ENCODE measurements at regions not wholly inside any gene's neighbourhood (a gene's known extent, or its start where the extent isn't known, plus 50 kb on each side); places are given as distances from the start of the nearest gene placed in this dataset.

DNA sequence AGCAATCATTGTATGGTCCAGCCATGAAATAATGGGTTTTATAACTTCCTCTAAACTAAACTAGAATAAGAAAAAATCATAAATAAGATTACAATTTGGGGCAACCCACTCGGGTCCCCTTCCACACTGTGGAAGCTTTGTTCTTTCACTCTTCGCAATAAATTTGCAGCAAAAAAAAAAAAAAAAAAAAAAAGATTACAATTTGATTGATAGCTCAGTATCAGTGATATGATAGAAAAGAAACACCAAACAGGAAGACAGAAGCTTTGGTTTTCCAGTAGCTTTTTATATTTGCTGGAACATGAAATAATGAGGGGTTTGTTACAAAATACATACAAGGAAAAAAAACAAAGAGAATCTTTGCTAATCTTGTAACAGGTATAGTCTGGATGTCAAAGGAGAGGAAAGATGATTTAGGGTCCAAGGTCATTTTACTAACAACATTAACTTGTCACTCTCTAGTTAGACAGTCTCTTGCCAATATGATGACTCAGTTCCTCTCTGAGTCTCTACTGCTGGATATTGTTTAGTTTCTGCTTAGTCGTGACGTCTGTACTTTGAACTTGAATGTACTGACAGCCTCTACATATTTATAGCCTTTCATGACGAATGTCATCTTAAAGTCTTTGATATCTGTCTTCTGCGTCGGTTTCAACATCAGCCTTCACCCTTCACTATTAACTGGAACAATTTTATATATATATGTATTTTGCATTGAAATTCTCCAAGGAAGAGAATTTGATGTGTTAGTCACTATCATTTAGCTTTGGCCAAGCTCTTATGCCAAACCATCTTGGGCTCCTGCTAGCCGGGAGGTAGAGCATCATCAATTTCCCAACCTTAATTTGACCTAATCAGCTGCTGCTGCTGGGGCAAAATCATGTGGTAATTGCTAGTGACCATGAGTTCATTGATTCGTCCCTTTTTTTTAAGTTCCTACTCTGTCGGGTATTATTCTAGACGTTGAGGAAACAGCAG is 213.1 kb upstream of the STXBP5 start:
- TF ChIP-seq, protein P1, sequence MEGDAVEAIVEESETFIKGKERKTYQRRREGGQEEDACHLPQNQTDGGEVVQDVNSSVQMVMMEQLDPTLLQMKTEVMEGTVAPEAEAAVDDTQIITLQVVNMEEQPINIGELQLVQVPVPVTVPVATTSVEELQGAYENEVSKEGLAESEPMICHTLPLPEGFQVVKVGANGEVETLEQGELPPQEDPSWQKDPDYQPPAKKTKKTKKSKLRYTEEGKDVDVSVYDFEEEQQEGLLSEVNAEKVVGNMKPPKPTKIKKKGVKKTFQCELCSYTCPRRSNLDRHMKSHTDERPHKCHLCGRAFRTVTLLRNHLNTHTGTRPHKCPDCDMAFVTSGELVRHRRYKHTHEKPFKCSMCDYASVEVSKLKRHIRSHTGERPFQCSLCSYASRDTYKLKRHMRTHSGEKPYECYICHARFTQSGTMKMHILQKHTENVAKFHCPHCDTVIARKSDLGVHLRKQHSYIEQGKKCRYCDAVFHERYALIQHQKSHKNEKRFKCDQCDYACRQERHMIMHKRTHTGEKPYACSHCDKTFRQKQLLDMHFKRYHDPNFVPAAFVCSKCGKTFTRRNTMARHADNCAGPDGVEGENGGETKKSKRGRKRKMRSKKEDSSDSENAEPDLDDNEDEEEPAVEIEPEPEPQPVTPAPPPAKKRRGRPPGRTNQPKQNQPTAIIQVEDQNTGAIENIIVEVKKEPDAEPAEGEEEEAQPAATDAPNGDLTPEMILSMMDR (IDR thresholded peaks at IDR 0.05), result no peak

DNA sequence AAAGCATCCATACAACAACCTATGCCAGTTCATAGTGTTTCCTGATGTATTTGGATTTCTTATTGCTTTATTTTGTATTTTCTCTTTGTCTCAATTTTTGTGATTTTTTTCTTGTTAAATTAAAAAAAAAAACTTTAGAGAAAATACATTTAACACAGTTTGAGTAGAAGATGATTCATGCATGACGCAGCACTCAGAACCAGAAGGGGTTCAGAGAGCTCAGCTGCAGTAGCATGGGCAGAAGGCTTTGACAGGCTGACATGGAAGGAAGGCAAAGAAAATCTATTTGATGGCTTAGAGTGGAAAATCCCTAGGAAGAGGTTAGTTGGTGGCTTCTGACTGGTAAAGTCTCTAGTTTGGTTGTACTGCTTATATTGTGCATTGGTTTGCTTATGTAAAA is 207.2 kb upstream of the STXBP5 start:
- TF ChIP-seq, protein P1 (IDR thresholded peaks at IDR 0.05), result no peak

DNA sequence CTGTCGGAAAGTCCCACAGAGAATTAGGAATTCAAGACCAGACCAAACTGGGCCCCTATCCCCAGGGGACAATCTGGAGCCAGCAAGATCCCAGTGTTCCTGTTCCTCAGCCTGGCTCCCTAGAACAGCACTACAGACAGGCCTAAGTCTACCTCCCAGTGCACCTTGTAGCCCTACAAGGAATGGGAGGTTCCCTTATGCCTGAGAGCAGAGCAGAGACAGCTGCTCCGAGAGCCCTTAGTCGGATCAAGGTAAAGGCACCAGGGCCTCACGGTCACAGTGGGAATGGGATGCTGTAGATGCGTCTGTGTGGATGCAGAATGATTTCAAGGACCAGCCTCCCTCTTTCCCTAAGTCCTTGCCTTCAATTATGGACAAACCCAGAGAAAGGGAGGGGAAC is 204.5 kb upstream of the STXBP5 start:
- TF ChIP-seq, protein P1 (IDR thresholded peaks at IDR 0.05), result no peak

DNA sequence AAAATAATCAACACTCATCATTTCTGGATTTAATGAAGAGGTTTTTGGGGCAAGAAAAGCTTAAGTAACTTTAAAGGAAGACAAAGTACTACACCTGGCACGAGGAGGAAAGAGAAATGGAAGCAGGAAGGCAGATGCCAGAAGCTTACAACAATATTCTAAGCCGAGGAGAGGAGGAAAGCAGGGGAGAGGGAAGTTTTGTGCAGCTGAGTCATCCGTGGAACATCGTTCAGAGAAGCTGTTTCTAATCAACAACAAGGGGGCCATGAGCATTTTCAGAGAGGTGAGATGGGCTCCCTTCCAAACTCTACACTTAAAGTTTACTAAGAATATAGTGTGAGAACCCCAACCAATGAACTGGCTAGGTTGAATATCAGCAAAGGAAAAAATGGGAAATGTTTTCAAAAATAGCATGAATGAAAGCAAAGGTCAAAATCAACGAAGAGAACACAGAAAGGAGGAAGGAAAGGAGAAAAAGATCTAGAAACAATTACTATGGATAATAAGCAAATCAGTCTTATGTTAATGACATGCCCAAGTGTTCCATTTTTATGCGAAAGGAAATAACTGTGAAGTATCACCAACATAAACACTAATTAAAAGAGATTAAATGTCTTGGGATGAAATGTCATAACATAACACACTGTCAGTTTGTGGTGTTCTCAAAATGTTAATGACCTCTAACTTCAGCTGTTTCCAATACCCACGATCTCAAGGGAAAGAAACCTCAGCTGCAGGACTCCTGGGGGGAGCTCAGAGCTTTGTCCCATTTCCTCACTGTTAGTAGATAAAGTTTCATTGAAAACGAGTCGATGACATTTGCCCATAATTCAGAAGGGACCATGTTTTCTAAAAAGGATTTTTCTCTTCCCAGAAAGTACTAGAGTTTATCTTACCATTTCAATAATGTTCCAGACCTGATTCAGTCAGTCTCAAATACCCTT is 203.4 kb upstream of the STXBP5 start:
- TF ChIP-seq, protein P1 (IDR thresholded peaks at IDR 0.05), result no peak

DNA sequence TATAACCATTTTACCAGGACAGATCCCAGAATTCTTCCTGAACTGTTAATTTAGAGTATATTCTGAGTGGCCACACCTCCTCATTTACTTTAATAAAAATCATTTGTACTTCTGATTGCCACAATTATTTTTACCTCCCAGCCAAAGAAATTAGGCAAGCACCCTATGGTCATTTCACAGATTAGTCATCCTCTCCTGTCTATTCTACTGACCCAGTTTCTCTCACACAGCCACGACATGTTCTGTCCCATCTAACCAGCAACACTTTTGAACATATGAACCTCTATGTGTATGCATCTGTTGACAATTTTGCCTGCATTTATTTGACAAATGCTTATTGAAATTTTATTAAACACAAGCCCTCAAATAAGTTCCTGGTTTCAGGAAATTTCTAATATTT is 202.6 kb upstream of the STXBP5 start:
- TF ChIP-seq, protein P1 (IDR thresholded peaks at IDR 0.05), result no peak

DNA sequence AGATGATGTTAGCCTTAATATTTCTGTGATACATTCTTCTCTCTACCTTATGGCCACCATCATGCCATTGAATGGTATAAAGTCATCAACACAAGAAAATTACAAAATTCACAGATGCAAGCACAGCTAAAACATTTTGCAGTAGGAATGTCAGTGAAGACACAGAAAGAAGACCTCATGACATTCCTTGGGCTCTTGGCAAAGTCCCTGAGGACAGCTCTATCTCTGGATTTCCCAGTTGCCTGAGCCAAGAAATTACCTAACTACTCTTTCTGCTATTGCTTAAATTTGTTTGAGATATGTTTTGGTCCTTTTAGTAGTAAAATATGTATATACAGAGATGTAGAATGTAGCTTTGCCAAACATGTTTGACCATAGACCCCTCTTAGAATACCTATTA is 201.0 kb upstream of the STXBP5 start:
- TF ChIP-seq, protein P1 (IDR thresholded peaks at IDR 0.05), result no peak

DNA sequence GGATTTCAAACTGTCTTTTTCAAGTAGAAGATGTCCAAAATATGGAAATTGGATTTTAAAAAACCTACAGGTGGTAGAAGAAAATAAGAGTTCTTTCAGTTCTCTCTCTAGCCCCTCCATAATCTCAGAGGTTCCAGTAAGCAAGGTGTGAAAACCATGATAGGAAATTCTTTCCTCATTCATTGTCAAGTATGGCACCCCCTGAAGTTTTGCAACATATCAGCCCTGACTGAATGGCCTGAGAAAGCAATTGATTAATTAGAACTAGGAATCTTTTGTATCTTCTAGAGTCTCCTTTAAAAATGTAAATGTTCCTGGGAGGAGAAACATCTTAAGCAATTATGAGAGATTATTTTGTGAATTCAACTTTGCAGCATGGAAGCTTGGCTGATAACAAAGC is 198.7 kb upstream of the STXBP5 start:
- TF ChIP-seq, protein P1 (IDR thresholded peaks at IDR 0.05), result peak; percentile 18; the same call in 1 of the 2 replicates
